Embryonic facial prominence (tissue), 1 donor: ENCODE measurements at regions not wholly inside any gene's neighbourhood (a gene's known extent, or its start where the extent isn't known, plus 50 kb on each side); places are given as distances from the start of the nearest gene placed in this dataset.
"Not testable (repeated sequence)": the region's sequence is repeated elsewhere in the genome, so short reads cannot be mapped to it uniquely, and the experiment has no call there.

Source experiments
- DNase-seq: peaks from one replicate; pipeline ENCODE4 v3.0.0-alpha.2; 2016; ENCODE audit errors: extremely low spot score

- DNase-seq = no peak
Observed at GRCh38 chr7:68697796-68698280, 900.4 kb upstream of the AUTS2 start.

DNA sequence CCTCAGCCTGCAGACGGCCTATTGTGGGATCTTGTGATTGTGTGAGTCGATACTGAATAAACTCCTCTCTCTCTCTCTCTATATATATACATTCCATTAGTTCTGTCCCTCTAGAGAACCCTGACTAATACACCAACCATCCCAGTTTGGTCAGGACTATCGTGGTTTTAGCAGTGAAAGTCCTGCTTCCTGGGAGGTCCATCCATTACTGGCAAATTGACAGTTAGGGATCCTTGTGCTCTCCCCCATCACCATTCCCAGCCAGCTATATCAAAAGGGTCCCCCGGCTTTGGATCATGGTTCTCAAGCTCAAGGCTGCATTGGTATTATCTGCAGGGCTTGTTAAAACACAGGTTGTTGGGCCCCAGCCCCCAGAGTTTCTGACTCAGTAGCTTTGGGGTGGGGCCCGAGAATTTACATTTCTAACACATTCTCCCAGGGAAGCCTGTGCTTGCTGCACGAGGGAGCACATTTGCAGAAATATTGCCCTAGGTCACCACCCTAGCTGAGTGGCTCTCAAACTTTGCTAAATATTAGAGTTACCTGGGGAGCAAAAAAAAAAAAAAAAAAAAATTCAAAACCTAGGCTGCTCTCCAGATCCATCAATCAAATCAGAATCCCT, 899.1 kb upstream of the AUTS2 start:
- DNase-seq = no peak

GRCh38 chr7:68700414-68700813, 897.9 kb upstream of the AUTS2 start:
- no peak for DNase-seq

DNA sequence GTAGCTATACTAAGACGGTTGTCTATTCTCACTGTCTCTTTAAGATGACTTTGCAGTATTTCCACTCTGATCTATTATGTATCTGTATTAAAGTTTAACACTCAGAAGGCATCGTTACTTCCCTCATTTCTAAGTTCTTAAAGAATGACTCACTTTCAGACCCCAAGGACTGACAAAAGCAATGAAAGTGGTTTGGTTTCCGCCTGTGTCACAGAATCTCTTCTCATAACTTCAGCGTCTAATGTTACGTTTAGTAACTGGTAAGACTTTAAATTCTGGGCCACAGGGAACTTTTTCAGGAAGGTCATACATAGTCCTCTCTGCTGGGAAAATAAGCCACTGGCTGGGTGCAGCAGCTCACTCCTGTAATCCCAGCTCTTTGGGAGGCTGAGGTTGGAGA, 892.0 kb upstream of the AUTS2 start:
- DNase-seq = no peak

DNA sequence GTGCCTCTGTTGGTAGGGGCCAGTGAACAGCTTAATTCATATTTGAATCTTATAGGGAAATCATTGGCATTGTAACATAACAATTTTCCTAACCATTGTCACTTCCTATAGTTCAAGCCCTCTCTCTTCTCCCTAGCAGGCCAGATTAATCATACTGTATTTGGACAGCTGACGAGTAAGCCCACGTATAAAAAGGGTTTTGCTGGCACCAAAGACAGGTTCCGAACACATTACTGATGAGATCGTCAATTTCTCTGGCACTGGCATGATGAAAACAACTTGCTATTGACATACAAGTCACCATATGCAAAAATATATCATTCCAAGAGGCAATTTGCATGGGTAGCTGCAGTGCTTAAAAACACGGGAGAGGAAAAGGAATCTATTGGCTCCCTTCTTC, 891.1 kb upstream of the AUTS2 start:
- no peak for DNase-seq

- no peak for DNase-seq
Observed at GRCh38 chr7:68707958-68708357, 890.3 kb upstream of the AUTS2 start.

GRCh38 chr7:68712956-68713495, 885.2 kb upstream of the AUTS2 start:
- DNase-seq = no peak

- DNase-seq = not testable (repeated sequence)
Observed at GRCh38 chr7:68714135-68714534, 884.1 kb upstream of the AUTS2 start.

DNA sequence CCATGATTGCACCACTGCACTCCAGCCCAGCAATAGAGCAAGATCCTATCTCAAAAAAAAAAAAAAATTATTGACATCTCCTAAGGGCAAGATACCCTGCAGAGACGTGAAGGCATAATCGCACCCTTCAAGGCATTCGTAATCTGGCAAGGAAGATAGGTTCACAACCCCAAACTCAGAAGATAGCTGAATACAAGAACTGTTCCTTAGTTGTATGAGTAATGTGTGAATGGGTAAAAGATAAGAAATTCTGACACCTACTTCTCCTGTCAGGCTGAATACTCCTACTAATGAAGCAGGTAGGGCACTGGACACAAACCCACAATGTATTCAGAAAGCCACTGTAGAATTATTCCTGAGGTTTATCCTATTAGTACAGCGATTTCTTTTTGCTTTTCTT, 882.4 kb upstream of the AUTS2 start:
- DNase-seq = no peak

- DNase-seq = no peak
Observed at GRCh38 chr7:68717176-68717575, 881.1 kb upstream of the AUTS2 start.

GRCh38 chr7:68718097-68718551, 880.2 kb upstream of the AUTS2 start:
- DNase-seq = no peak

- no peak for DNase-seq
Observed at GRCh38 chr7:68720697-68721096, 877.6 kb upstream of the AUTS2 start.

GRCh38 chr7:68722044-68722443, 876.2 kb upstream of the AUTS2 start:
- DNase-seq = no peak

DNA sequence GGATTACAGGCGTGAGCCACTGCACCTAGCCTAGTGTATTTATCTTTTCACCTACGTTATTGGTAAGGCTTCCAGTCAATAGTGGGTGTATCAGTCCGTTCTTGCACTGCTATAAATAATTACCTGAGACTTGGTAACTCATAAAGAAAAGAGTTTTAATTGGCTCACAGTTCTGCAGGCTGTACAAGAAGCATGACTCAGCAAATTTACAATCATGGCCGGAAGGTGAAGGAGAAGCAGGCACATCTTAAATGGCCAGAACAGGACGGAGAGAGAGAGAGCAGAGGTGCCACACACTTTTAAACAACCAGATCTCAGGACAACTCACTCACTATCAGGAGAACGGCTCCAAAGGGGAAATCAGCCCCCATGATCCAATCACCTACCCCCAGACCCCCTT, 873.3 kb upstream of the AUTS2 start:
- no peak for DNase-seq

DNA sequence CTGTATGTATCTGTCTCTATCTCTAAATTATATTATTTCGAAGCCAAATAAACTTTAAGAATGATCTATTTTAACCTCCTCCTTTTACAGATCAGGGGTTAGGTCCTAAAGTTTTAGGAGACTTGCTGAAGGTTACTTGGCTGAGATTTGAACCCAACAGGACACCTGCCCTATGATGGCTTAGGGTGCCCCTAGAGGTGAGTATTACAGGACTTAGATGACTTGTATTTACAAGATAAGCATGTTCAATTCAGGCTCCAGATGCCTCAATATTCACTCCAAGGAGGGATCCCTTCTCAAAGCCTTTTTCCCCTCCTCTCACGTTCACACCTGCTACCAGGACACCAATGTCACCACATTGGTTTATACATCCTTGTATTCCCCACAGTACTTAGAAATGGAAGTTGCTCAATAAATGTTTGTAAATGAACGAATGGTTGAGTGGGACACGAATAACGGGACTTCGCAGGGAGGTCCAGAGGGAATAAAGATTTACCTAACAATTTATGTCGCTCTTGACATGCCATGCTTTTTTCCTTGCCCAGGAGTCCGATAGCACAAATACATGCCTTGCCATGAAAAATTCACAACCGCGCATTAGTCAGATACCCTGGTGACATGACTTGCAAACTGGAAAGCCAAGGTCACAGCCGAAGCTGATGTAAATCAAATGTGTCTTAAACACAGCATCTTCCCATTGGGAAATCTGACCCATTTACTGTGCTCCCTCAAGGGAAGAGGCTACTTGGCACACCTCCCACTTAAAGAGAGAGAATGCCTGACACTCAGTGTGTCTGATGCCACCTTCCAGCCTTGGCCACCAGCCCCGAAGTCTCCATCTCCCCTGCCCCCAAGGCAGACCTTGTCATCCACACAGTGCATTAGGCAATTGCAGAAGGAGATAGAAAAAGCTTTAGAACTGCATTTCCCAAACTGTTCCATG, 872.2 kb upstream of the AUTS2 start:
- no peak for DNase-seq

DNA sequence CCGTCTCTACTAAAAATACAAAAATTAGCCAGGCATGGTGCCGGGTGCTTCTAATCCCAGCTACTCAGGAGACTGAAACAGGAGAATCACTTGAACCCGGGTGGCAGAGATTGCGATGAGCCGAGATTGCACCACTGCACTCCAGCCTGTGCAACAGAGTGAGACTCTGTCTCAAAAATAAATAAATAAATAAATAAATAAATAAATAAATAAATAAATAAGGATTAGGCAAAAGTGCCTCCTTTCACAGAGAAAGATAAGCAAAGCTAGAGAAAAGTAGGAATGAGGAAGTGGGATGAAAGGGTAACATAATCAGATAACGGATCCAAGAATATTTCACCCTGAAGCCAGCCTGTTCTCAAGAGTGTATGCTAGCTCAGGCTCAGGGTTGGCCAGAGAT, 869.6 kb upstream of the AUTS2 start:
- not testable (repeated sequence) for DNase-seq

DNA sequence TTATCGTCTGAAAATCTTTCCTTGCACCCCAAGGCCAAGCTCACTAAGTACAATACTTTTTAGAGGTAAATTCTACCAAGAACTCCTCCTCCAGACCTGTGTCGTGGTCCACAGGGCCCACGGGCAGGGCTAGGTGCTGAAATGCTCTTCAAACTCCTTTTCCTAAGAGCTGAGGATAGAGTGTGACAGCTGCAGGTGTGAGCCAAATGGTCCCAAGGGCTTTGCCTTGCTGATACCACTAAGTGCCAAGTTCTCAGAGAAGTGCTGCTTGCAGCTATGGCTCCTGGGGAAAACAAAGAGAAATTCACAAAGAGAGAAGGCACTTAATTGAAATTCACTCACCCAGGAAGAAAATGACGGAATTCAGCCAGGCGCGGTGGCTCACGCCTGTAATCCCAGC, 868.9 kb upstream of the AUTS2 start:
- DNase-seq = no peak

DNA sequence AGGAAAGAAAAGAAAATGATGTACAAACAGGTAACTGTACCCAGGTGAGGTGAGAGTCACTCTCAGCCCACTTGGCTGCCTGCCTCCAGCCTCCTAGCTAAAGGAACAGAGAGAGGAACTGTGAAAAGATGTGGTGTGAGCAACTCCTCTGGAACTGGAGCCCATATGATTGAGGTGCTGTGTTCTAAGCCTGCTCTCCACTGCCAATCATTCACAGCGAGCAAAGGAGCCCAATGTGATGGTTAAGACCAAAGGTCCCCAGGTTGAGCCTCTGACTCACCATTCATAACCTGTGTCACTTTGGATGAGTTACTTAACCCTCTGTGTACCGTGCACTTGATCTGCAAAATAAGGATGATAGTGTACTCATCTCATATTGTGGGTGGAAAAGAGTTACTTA, 868.1 kb upstream of the AUTS2 start:
- DNase-seq = no peak

DNA sequence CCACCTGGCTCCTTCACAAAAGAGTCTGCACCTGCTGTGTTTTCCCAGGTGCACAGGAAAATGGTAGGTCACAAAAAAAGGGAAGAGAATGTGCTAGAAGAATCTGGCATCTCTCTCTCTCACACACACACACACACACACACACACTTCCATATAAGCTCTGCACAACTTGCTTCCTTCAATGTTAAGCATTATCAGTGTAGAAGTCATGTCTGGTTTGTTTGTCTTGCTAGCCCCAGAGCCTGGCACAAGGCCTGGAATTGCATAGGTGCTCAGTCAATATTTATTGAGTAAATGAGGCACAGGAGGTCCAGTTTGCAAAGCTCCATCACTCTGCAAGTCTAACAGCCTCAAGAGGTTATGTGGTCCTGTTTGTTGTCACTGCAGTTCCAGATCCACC, 867.3 kb upstream of the AUTS2 start:
- DNase-seq = no peak

DNA sequence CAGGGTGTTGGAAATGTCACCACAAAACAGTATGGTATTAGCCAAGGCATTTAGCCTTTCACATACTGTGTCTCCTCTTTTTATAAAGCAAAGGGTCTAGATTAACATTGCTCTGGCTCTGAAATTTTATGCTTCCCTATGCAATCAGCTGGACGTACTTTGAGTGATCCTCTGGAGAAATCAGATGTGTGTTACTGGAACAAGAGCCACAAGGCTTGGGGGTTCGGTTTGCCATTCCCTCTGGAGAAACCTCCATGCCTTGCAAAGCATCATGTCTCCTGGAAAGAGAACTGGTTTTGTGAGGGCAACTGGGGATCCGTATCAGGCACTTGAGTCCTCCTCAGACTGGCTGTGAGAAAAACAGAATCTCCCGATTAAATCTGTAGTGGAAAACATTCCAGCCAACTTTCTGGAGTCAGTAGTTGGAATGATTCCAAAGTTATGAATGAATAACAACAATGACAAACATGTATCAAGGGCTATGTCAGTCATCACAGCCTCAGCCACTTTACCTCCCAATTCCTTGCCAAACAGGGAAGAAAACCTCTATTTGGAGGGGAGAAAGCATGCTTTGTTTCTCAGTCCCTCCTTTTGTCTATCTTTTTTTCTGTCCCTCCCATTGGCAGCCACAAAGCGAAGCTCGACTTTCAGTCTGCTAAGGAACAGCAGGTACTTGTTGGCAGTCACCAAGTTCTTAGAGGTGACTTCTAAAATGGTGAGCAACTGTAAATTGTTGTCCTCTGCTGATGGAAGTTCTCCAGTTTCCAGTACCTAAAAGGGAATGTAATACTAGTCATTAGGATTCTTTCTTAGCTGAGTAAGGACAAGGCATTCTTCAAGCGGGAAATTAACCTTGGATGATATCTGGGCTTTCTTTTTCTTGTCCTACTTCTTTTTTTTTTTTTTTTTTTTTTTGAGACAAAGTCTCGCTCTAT, 864.8 kb upstream of the AUTS2 start:
- no peak for DNase-seq

DNA sequence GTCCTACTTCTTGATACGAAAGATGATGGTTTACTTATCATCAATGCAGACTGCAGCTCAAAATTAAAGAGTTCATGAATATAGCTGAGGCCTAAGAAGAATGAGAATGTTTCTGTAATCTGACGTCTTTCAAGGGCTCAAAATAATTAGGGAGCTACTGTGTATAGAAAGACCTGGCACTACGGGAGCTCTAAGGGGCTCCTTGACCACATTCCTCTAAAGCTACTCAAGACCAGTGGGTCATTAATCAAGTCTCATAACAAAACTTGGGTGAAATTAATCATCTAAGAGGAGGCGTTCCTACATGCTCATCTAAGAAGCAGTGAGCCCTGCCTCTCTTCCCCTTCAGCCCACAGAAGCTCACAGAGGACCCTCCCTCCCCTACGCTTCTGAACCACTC, 863.8 kb upstream of the AUTS2 start:
- DNase-seq = no peak

DNA sequence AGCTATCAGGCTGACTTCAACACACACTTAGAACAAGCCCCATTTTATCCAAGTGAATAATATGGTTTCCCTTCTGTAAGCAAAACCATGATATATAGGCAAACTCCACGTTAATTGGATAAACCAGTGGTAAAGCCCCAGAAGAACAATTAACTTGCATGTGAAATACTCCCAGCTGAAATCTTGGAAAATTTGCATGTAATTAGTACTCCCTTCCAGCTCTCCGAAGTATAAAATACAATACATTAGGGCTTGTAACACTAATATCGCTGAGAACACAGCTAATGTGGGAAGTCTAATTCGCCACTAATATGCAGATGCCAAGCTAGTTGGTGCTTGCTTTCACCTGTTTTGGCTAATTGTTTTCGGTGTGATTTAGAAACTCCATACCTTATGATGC, 859.0 kb upstream of the AUTS2 start:
- DNase-seq = no peak
